ENCODE measurements at regions not wholly inside any gene's neighbourhood (a gene's known extent, or its start where the extent isn't known, plus 50 kb on each side); places are given as distances from the start of the nearest gene placed in this dataset. TPM values are rescaled to one million over a fixed set of nuclear protein-coding genes. Genes with fewer than 3 reads are reported as not detected.

DNA sequence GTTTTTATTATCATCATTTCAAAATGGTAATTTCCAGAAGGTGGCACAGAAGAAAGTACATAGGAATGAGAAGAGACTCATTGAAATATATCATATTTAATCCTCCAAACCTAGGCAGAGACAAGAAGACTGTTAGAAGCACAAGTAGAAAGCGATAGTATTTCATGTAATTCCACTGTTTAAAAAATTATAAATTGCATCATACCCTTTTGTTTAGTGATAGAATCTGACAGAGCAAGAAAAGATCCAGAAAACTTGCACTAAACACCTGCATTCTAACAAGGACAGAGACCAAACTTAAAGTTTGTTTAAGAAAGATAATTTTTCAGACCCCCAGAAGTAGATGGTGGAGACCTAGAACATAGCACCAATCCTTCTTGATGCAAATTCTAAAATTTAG is 56.9 kb upstream of the CD96 start:
- Histone ChIP-seq H3K36me3 (ENCODE audit: insufficient read depth, low read length) (no peaks in the 10 kb centered on the region), H3K9me3 (ENCODE audit: low read length) (no peaks in the 10 kb centered on the region), H3K4me2 (ENCODE audit: low read length) (no peak overlapping the region), H4K20me1 (ENCODE audit: insufficient read depth, low read length) (no peaks in the 10 kb centered on the region), H3K9me2 (ENCODE audit: insufficient read depth, low read length) (no peaks in the 10 kb centered on the region), H3K79me2 (ENCODE audit: insufficient read depth, low read depth, low read length) (no peaks in the 10 kb centered on the region), H3K4me1 (ENCODE audit: insufficient read depth, low read length, poor library complexity, severe bottlenecking) (no peaks in the 10 kb centered on the region), H2AFZ (ENCODE audit: low read length) (no peak overlapping the region), H3K27ac (ENCODE audit: low read depth, low read length, poor library complexity, severe bottlenecking) (no peak overlapping the region), H3K4me3 (ENCODE audit: low read depth, low read length, poor library complexity, severe bottlenecking) (no peak overlapping the region)
- TF ChIP-seq, protein P1, sequence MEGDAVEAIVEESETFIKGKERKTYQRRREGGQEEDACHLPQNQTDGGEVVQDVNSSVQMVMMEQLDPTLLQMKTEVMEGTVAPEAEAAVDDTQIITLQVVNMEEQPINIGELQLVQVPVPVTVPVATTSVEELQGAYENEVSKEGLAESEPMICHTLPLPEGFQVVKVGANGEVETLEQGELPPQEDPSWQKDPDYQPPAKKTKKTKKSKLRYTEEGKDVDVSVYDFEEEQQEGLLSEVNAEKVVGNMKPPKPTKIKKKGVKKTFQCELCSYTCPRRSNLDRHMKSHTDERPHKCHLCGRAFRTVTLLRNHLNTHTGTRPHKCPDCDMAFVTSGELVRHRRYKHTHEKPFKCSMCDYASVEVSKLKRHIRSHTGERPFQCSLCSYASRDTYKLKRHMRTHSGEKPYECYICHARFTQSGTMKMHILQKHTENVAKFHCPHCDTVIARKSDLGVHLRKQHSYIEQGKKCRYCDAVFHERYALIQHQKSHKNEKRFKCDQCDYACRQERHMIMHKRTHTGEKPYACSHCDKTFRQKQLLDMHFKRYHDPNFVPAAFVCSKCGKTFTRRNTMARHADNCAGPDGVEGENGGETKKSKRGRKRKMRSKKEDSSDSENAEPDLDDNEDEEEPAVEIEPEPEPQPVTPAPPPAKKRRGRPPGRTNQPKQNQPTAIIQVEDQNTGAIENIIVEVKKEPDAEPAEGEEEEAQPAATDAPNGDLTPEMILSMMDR (conservative IDR thresholded peaks at IDR 0.05; ENCODE audit: low read length), result no peak
- TF ChIP-seq EZH2phosphoT487 (IDR thresholded peaks at IDR 0.05; ENCODE audit: borderline replicate concordance, low read depth, low read length), result no peak
- no TSS peak for BruUV-seq (replicated peaks)
- intact Hi-C loops (cut with micrococcal nuclease; ENCODE audit: unreplicated experiment), result no loop called here
- DNase-seq (ENCODE audit: low spot score), result no peak
- POLR2A ChIA-PET, result no interaction called here
- CTCF ChIA-PET (ENCODE audit: unreplicated experiment), result no interaction called here

Small RNA genes lying in the stretch of these regions (small RNA-seq; reads per million reads assigned to genes)
- gene ATP6V0CP2, result not detected
